GM12801 (cell line): ENCODE measurements at regions not wholly inside any gene's neighbourhood (a gene's known extent, or its start where the extent isn't known, plus 50 kb on each side); places are given as distances from the start of the nearest gene placed in this dataset.

ENCODE experiments used
- TF ChIP-seq, protein P1 (sequence below): IDR thresholded peaks from one replicate; pipeline ENCODE4 v1.5.1; 2011; ENCODE audit warnings: control low read depth; ENCODE audit not compliant: insufficient read length; ENCODE audit errors: extremely low read depth

DNA sequence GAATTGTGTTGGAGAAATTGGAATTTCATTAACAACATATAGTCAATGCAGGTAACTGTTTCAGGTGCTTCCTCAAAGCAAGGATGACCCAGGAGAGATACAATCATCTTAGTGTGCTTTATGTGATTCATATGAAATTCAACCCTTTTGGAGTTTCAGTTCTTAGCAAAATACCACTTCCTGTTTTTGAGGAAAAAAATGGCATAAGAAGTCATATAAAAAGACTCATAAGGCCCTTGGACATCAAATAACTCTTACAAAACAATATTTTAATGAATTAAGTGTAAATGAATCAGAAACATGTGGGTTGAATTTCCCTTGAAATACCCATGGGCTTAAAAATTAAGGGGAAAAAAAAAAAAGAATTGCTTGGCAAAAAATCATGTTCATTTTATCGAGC, 926.6 kb downstream of the LTN1 start:
- TF ChIP-seq, protein P1, sequence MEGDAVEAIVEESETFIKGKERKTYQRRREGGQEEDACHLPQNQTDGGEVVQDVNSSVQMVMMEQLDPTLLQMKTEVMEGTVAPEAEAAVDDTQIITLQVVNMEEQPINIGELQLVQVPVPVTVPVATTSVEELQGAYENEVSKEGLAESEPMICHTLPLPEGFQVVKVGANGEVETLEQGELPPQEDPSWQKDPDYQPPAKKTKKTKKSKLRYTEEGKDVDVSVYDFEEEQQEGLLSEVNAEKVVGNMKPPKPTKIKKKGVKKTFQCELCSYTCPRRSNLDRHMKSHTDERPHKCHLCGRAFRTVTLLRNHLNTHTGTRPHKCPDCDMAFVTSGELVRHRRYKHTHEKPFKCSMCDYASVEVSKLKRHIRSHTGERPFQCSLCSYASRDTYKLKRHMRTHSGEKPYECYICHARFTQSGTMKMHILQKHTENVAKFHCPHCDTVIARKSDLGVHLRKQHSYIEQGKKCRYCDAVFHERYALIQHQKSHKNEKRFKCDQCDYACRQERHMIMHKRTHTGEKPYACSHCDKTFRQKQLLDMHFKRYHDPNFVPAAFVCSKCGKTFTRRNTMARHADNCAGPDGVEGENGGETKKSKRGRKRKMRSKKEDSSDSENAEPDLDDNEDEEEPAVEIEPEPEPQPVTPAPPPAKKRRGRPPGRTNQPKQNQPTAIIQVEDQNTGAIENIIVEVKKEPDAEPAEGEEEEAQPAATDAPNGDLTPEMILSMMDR: no peak

DNA sequence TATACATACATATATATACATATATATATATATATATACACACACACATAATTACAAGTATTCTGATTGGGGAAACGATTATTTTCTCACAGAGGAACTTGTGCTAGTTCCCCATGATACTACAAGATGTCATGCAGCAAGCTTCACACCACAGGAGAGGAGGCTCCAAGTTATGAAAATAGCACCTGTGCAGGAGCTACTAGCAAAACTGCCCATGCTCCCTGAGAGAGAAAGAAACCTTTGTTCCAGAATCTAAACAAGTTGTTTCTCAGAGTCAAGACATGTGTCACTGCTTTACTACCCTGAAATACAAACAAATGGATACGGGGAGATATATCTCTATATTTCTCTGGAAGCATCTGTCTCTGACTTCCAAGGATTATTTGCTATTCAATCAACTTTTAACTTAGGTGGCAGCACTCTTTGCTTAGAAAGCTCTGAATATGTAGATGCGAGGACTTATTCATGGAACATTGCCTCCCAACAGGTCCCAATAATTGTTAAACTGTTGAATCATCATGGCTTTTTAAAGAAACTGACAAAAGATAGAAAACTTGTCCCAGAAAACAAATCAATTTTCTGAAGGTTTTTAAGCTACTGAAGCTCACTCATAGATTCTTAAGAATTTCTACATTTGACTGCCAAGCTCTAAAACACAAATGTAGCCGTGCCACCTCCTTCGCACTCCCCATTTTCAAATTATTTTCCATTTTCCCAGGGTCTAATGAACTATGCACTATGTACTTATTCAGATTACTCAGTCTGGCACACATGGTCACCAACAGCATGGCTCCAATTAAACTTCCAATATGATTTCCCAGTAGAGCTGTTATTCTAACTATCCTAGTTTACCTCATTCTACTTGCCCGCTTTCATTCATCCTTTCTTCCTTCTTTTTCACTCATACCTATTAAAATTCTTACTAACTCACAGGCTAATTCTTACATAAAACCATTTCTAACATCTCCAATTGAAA, 929.1 kb downstream of the LTN1 start:
- TF ChIP-seq, protein P1: no peak

DNA sequence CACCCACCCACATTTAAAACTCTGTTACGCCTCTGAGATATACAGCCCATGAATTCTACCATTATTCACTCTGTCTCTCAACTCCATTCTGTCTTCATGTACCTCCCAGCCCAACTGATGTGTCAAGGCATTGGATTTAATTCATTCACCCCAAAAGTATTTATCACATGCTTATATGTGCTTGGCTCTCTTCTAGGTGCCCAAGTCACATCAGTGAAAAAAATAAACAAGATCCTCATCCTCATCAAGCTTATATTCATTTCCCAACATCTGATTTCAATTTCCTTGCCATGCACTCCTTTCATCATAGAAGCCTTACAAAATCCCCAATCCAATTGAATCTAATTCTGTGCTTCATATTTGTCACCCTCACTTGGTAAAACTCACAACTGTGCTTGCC, 967.6 kb downstream of the LTN1 start:
- TF ChIP-seq, protein P1: no peak

DNA sequence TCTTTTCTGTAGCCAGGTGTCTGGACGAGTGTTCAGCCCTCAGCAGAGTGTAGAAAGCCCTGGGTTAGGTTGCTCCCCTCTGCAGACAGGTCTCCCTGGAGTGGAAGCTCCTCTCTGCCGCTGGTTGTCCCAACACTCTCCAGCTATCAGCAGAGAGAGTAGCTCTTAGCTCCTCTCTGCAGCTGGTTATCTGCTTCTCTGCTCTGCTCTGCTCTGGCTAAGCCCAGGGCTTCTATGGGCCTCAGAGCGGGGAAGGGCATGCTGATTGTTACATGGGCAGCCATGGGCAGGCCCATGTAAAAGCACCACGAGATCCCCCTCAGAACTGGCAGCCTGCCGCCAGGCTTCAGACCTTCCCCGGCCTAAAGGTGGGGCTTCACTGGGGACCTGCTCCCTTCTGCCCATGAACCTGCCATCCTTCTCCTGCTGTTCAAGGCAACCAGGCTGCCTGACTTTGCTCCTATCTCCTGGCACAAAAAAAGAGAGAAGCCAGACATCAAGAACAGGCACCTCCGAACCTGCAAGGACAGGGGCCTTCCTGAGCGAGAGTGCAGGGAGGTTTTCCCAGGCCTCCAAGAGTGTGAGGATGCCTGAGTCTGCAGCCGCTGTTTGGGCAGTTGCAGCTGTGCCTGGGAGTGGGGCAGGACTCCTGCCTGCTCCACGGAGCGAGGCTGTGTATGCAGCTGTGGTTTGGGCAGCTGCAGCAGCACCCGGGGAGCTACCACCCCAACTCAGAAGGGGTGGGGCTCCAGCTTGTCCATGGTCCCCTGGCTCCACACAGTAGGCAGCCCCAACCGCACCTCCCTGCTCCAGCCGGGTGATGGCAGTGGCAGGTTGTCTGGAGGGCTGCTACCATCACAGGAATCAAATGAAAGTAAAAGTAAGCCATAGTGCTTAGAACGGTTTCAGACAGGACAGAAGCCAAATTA, 973.7 kb downstream of the LTN1 start:
- TF ChIP-seq, protein P1: no peak

DNA sequence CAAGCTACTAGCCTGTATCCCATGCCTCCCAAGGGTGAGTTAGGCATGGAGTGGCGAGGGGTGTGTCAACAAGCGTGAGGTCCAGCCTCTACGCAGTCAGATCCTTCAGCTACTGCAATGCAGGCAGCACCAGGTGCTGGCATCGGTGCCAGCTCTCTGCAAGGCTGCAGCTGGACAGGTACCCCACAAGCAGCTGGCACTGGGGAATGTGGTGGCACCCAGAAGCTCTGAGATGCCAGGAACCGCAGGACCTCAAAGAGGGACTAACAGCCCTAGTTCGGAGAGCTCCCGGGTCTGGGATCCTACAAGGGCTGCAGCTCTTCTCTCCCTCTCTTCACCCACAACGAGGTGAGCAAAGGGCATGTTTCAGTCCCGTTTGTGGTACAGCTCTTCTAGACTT, 974.5 kb downstream of the LTN1 start:
- TF ChIP-seq, protein P1: no peak

DNA sequence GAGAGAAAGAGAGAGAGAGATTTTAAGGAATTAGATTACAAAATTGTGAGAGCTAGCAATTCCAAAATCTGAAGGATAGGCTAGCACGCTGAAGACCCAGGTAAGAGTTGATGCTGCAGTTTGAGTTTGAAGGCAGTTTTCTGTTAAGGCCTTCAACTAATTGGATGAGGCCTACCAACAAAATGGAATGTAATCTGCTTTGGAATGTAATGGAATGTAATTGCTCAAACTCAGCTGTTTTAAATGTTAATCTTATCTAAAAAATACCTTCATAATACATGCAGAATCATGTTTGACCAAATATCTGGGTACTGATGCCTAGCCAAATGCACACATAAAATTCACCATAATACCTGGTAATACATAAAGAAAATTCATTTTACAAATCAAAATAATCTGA, 976.1 kb downstream of the LTN1 start:
- TF ChIP-seq, protein P1: no peak

DNA sequence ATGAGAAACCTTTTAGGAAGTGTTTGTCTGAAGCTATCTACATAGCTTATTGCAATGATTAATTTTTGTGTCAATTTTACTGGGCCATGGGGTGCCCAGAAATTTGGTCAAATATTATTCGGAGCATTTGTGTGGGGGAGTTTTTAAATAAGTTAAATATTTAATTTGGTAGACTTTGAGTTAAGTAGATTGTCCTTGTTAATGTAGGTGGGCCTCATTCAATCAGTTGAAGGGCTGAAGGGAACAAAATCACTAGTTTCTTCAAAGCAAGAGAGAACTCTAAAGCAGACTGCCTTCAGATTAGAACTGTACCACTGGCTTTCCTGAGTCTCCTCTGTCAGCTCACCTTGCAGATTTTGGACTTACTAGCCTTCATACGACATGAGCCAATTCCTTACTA, 1008.6 kb upstream of the ADAMTS5 start:
- TF ChIP-seq, protein P1: no peak
